ENCODE measurements at regions not wholly inside any gene's neighbourhood (a gene's known extent, or its start where the extent isn't known, plus 50 kb on each side); places are given as distances from the start of the nearest gene placed in this dataset.
"Not testable (repeated sequence)": the region's sequence is repeated elsewhere in the genome, so short reads cannot be mapped to it uniquely, and the experiment has no call there.

DNA sequence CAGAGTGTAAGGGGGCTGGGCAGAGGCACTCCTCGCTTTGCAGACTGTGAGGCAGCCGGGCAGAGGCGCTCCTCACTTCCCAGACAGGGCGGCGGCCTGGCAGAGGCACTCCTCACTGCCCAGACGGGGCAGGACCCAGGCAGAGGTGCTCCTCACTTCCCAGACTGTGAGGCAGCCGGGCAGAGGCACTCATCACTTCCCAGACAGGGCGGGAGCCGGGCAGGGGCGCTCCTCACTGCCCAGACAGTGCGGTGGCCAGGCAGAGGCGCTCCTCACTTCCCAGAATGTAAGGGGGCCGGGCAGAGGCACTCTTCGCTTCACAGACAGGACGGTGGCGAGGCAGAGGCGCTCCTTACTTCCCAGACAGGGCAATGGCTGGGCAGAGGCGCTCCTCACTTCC lies 442.5 kb downstream of the SPATA31D1 start:
- DNase-seq (ENCODE audit: low read depth, low spot score), result no peak
- TF ChIP-seq CTCF (IDR thresholded peaks at IDR 0.05; ENCODE audit: low read depth, low read length), result no peak
- H3K4me3 ChIP-seq (ENCODE audit: low read depth, low read length), result no peak overlapping the region
- in situ Hi-C loops (cut with HindIII; ENCODE audit: low sequenced_read_pairs), result no loop called here

GRCh38 chr9:82433290-82433931 lies 444.8 kb downstream of the SPATA31D1 start:
- in situ Hi-C loops (cut with HindIII; ENCODE audit: low sequenced_read_pairs), result not testable (repeated sequence)

GRCh38 chr9:82436475-82436874 lies 447.9 kb downstream of the SPATA31D1 start:
- no peak for TF ChIP-seq CTCF (IDR thresholded peaks at IDR 0.05; ENCODE audit: low read depth, low read length)
- in situ Hi-C loops (cut with HindIII; ENCODE audit: low sequenced_read_pairs), result no loop called here
- no peak overlapping the region for H3K4me3 ChIP-seq (ENCODE audit: low read depth, low read length)
- no peak for DNase-seq (ENCODE audit: low read depth, low spot score)

More at GRCh38 chr9:82433290-82433931, 444.8 kb downstream of the SPATA31D1 start:
- not testable (repeated sequence) for H3K4me3 ChIP-seq (ENCODE audit: low read depth, low read length); DNase-seq (ENCODE audit: low read depth, low spot score)

DNA sequence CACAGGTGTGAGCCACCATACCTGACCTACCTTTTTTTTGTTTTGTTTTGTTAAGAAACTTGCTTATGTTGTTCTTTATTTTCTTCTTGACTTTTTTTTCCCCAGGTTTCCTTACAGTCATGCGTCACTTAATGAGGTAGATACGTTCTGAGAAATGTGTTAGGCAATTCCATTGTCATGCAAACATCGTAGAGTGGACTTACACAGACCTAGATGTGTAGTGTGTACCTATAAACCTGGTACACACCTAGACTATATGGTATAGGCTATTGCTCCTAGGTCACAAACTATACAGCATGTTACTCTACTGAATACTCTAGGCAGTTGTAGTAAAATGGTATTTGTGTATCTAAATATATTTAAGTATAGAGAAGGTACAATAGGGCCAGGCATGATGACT lies 448.6 kb downstream of the SPATA31D1 start:
- in situ Hi-C loops (cut with HindIII; ENCODE audit: low sequenced_read_pairs); DNase-seq (ENCODE audit: low read depth, low spot score); H3K4me3 ChIP-seq (ENCODE audit: low read depth, low read length): not testable (repeated sequence)

DNA sequence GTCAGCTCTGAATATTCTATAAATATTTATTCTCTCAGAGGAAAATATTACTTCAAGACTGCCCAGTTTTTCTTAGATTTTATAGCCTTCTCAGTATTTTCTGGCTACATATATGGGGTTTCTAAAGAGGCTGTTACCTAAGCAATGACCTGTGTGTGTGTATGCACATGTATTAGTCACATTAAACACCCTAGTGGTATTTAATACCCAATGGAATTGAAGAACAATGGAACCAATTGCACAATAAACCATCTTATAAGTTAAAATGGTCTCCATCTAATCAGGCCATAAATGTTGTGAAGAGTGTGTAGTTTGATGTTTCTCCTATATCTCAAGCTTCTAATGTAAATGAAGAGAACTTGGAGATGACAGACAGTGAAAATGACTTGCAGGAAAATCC lies 450.0 kb downstream of the SPATA31D1 start:
- no peak for TF ChIP-seq CTCF (IDR thresholded peaks at IDR 0.05; ENCODE audit: low read depth, low read length)
- H3K4me3 ChIP-seq (ENCODE audit: low read depth, low read length), result no peak overlapping the region
- in situ Hi-C loops (cut with HindIII; ENCODE audit: low sequenced_read_pairs), result no loop called here
- DNase-seq (ENCODE audit: low read depth, low spot score), result no peak

- no peak overlapping the region for H3K4me3 ChIP-seq (ENCODE audit: low read depth, low read length)
- TF ChIP-seq CTCF (IDR thresholded peaks at IDR 0.05; ENCODE audit: low read depth, low read length), result no peak
- in situ Hi-C loops (cut with HindIII; ENCODE audit: low sequenced_read_pairs), result no loop called here
- no peak for DNase-seq (ENCODE audit: low read depth, low spot score)
These were observed 454.7 kb downstream of the SPATA31D1 start for GRCh38 chr9:82443312-82443711.

DNA sequence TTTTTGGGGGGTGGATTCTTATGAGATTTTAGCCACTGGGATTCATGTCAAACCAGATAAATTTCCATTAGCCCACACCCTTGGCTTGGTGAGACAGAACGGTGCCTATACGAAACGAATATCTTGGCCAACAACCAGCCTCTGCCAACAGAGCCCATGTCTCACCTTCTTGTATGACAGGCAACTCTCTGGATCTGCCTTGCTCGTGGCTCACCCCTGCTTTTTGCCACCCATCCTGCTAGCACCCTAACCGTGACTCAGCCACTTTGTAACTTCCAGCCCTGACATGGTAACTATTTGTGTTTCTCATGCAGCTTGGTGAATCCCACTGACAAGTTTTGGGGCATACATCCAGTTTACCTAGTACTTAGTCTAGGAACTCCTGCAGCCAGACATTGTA lies 457.0 kb downstream of the SPATA31D1 start:
- no peak overlapping the region for H3K4me3 ChIP-seq (ENCODE audit: low read depth, low read length)
- no peak for DNase-seq (ENCODE audit: low read depth, low spot score)
- in situ Hi-C loops (cut with HindIII; ENCODE audit: low sequenced_read_pairs), result no loop called here
- TF ChIP-seq CTCF (IDR thresholded peaks at IDR 0.05; ENCODE audit: low read depth, low read length), result no peak

- no peak for TF ChIP-seq CTCF (IDR thresholded peaks at IDR 0.05; ENCODE audit: low read depth, low read length)
- H3K4me3 ChIP-seq (ENCODE audit: low read depth, low read length), result no peak overlapping the region
- DNase-seq (ENCODE audit: low read depth, low spot score), result no peak
- in situ Hi-C loops (cut with HindIII; ENCODE audit: low sequenced_read_pairs), result no loop called here
These were observed 458.8 kb downstream of the SPATA31D1 start for GRCh38 chr9:82447343-82447742.

Measured in astrocyte of the spinal cord (primary cell).